Testis (tissue), 2 donors: ENCODE measurements at regions not wholly inside any gene's neighbourhood (a gene's known extent, or its start where the extent isn't known, plus 50 kb on each side); places are given as distances from the start of the nearest gene placed in this dataset.
"Not testable (repeated sequence)": the region's sequence is repeated elsewhere in the genome, so short reads cannot be mapped to it uniquely, and the experiment has no call there.

Source experiments
- DNase-seq: peaks from one replicate; pipeline ENCODE4 v3.0.0-alpha.2; 2019
- H3K27ac ChIP-seq, 2 donors: fragments of 200-600 bp; sonication (generic); one replicate each; pipeline ENCODE4 v1.5.1; 2019
- H3K27me3 ChIP-seq: fragments of 200-600 bp; sonication (generic); one replicate; pipeline ENCODE4 v1.5.1; 2019
- H3K36me3 ChIP-seq: fragments of 200-600 bp; sonication (generic); one replicate; pipeline ENCODE4 v1.5.1; 2017; ENCODE audit warnings: low read depth; ENCODE audit errors: missing control alignments
- H3K4me1 ChIP-seq: fragments of 200-600 bp; sonication (generic); one replicate; pipeline ENCODE4 v1.5.1; 2019
- H3K4me3 ChIP-seq, 2 donors: fragments of 200-600 bp; sonication (generic); one replicate each; pipeline ENCODE4 v1.5.1; 2017 to 2019
- H3K9me3 ChIP-seq: fragments of 200-600 bp; sonication (generic); one replicate; pipeline ENCODE4 v1.5.1; 2017
- CTCF ChIP-seq, 3 experiments: fragments of 450-650 bp in 2 of 3; fragments of 200-600 bp in 1 of 3; sonication (generic) in 1 of 3; IDR thresholded peaks; one replicate each; pipeline ENCODE4 v1.5.1; 2016 to 2019; ENCODE audit warnings: antibody characterized with exemption in 3 of 3, mild to moderate bottlenecking in 2 of 3, moderate library complexity in 1 of 3
- POLR2A ChIP-seq: fragments of 450-650 bp; IDR thresholded peaks from one replicate; pipeline ENCODE4 v1.6.1; 2017; ENCODE audit warnings: antibody characterized with exemption, mild to moderate bottlenecking, moderate library complexity
- WGBS, 2 donors: methylation state at CpG; one replicate each; pipeline ENCODE4 v1.1.5; 2018; 5-methylcytosine and 5-hydroxymethylcytosine counted together
- intact Hi-C: fragments of 100-400 bp; cut with DNase I; formaldehyde crosslinking; loops from one replicate; pipeline ENCODE4 v1.15.1; 2023; ENCODE audit warnings: low total_unique reads

DNA sequence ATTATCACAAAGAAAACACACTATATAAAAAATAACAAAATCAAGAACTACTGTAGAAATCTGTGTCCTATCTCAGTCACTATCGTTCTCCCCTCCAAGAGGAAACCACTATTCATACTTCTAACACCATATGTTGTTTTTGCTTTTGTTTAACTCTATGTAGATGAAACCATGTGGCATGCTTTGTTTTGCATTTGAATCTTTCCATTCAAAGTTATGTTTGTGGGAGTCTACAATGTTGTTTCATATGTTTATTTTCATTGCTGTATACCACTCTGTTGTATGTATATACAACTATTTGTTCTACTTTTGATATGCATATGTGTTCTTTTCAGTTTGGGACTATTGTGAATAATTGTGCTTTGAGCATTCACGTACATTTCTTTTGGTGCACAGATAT, 116.1 kb downstream of the PABPC4L start:
- H3K27ac ChIP-seq, result no peak overlapping the region
- no peak overlapping the region for H3K4me3 ChIP-seq
- 75 to 77% methylated on average over 2 of the region's 2 CpGs for WGBS, 2 donors
- no peak for TF ChIP-seq CTCF (IDR thresholded peaks at IDR 0.05)
- TF ChIP-seq POLR2A, result no peak
- H3K36me3 ChIP-seq, result no peaks in the 10 kb centered on the region
- intact Hi-C loops, result no loop called here
- no peaks in the 10 kb centered on the region for H3K27me3 ChIP-seq
- no peaks in the 10 kb centered on the region for H3K9me3 ChIP-seq
- no peaks in the 10 kb centered on the region for H3K4me1 ChIP-seq
- no peak for DNase-seq

GRCh38 chr4:134079085-134079484, 122.5 kb downstream of the PABPC4L start:
- H3K27me3 ChIP-seq, intact Hi-C loops: not testable (repeated sequence)
- WGBS, 2 donors, result 77 to 86% methylated on average over 14 to 15 of the region's 15 CpGs

DNA sequence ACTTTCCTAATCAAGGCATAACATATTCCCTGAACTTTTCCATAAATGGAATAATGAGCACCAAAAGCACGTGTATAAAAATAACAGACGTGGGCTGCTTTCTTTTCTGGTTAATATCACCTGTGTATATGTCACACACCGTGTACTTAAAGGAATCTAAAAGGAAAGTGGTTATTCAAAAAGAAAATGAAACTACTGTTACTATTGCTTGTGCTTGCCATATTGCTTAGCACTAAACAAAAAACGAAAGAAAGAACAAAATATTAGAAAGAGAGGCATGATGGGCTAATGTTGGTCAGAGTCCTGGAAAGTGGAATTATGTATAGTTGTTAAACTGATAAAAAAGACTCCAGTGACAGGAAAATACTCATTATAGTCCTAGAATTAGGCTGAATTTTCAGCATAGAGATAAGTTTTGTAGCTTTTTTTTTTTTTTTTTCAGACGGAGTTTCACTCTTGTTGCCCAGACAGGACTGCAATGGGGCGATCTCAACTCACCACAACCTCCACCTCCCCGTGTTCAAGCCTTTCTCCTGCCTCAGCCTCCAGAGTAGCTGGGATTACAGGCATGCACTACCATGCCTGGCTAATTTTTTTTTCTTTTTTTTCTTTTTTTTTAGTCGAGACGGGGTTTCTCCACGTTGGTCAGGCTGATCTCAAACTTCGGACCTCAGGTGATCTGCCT, 123.2 kb downstream of the PABPC4L start:
- no peaks in the 10 kb centered on the region for H3K27me3 ChIP-seq
- H3K4me1 ChIP-seq, result no peaks in the 10 kb centered on the region
- 52 to 67% methylated on average over 11 of the region's 11 CpGs for WGBS, 2 donors
- no peak overlapping the region for H3K4me3 ChIP-seq
- intact Hi-C loops, result no loop called here
- no peak for DNase-seq
- no peaks in the 10 kb centered on the region for H3K9me3 ChIP-seq
- TF ChIP-seq POLR2A, result no peak
- TF ChIP-seq CTCF (IDR thresholded peaks at IDR 0.05), result no peak
- H3K27ac ChIP-seq, result no peak overlapping the region
- H3K36me3 ChIP-seq, result no peaks in the 10 kb centered on the region

More at GRCh38 chr4:134079085-134079484, 122.5 kb downstream of the PABPC4L start:
- not testable (repeated sequence) for H3K36me3 ChIP-seq, H3K27ac ChIP-seq, H3K4me3 ChIP-seq, H3K9me3 ChIP-seq, DNase-seq, H3K4me1 ChIP-seq

- no peaks in the 10 kb centered on the region for H3K27me3 ChIP-seq
- 91% methylated on average over 2 of the region's 2 CpGs; no CpG with 5 or more reads in 1 of the 2 donors for WGBS, 2 donors
- no peak for DNase-seq
- H3K27ac ChIP-seq, result no peak overlapping the region
- no peak for TF ChIP-seq CTCF (IDR thresholded peaks at IDR 0.05)
- TF ChIP-seq POLR2A, result no peak
- intact Hi-C loops, result no loop called here
- no peaks in the 10 kb centered on the region for H3K4me1 ChIP-seq
- no peaks in the 10 kb centered on the region for H3K9me3 ChIP-seq
- no peaks in the 10 kb centered on the region for H3K36me3 ChIP-seq
- H3K4me3 ChIP-seq, result no peak overlapping the region
These were observed 127.9 kb downstream of the PABPC4L start for GRCh38 chr4:134073711-134074110.

GRCh38 chr4:134072137-134072536, 129.5 kb downstream of the PABPC4L start:
- TF ChIP-seq POLR2A, result no peak
- TF ChIP-seq CTCF (IDR thresholded peaks at IDR 0.05), result no peak
- intact Hi-C loops, result no loop called here
- H3K27ac ChIP-seq, result no peak overlapping the region

More at GRCh38 chr4:134072137-134072536, 129.5 kb downstream of the PABPC4L start:
- DNase-seq, result no peak
- no peaks in the 10 kb centered on the region for H3K4me1 ChIP-seq
- H3K27me3 ChIP-seq, result no peaks in the 10 kb centered on the region
- no peak overlapping the region for H3K4me3 ChIP-seq
- no peaks in the 10 kb centered on the region for H3K36me3 ChIP-seq
- no peaks in the 10 kb centered on the region for H3K9me3 ChIP-seq
